Left cardiac atrium (tissue), 4 donors: ENCODE measurements at regions not wholly inside any gene's neighbourhood (a gene's known extent, or its start where the extent isn't known, plus 50 kb on each side); places are given as distances from the start of the nearest gene placed in this dataset.
"Not testable (repeated sequence)": the region's sequence is repeated elsewhere in the genome, so short reads cannot be mapped to it uniquely, and the experiment has no call there.

Source experiments
- ATAC-seq, 2 donors: fragments of 200-7000 bp; cut with Tn5 transposase; one replicate each; pipeline ENCODE4 v1.9.1; 2020; ENCODE audit warnings: mild to moderate bottlenecking in 2 of 2, moderate library complexity in 2 of 2
- DNase-seq: peaks from one replicate; pipeline ENCODE4 v3.0.0-alpha.2; 2020
- intact Hi-C, 2 donors: fragments of 100-400 bp; cut with DNase I; formaldehyde crosslinking; loops; one replicate each; pipeline versions ENCODE4 v1.14.1 to v1.15.1; 2022 to 2023
- donor health status: DM: no; HTN: yes; CAD: no.
- donor health status: DM: no; HTN: yes; CAD: no; lungs with severe emphysema.
- donor health status: DM: yes; HTN: yes; CAD: no.
- donor health status: Dilated cardiomyopathy.

DNA sequence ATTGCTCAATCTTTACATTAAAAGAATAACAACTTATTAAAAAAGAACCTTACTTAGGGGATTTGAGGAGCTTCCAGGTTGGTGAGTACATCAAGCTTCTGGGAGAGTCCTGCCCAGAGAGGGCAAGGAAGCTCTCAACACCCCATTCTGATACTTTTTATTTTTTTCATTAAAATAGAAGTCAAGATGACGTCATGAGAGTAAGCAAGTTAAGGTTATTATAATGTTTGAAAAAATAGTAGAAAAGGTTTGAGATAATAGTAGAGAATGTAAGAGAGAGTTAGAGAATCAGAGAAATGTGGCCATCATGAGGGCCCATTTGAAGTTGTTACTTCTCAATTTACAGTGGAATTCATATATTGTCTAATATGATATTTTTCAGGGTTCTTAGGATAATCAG is 221.0 kb upstream of the SLC16A7 start:
- no peak for DNase-seq
- intact Hi-C loops: no loop called here
- no peak for ATAC-seq

DNA sequence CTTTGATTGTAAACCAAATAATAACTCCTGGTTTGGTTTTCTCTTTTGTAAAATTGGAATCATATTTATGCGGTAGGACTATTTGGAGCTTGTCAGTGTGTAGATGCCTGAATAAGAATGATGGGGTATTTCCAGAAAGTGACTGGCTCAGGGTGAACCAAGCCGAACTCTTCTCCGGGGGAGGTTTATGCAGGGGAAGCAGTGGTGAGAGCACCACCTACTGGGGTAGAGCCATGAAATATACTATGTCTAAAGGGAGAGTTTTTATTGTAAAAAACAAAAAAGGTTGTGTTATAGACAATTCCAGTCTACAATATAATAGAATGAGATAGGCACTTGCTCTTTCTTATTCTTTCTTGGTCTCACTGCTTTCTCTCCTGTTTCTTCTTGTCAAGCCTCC is 222.9 kb upstream of the SLC16A7 start:
- ATAC-seq: no peak

DNA sequence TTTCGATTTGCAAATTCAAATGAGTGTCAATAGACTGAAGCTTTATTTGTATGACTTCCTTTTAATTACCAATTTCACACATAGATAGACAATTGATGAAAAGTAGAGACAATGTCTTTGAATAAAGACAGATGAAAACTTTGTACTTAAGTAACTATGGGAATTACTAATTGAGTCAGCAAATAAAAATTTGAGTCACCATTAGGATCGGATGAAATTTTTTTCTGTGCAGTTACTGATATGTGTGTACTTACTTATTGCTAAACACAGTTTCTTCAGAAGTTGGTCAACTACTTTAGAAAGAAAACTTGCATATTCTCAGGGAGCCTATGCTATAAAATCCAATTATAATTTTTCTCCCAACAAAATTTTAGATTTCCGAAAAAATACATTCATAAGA is 224.9 kb upstream of the SLC16A7 start:
- DNase-seq (no peak), ATAC-seq (no peak)
- intact Hi-C loops: no loop called here

More for the DNA sequence above, 222.9 kb upstream of the SLC16A7 start:
- intact Hi-C loops: no loop called here
- no peak for DNase-seq

DNA sequence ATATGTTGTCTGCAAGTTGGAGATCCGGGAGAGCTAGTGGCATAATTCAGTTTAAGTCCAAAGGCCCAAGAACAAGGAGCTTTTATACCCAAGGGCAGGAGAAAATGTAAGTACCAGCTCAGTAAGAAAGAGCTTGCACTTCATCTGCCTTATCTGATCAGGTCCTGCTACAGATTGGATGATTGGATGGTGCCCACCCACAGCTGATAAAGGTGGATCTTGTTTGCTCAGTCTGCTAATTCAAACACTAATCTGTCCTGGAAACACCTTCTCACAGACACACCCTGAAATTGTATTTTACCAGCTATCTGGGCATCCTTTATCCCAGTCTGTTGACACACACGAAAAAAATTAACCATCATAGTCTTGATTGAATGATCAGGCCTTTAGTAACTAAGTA is 230.7 kb upstream of the SLC16A7 start:
- DNase-seq (no peak), ATAC-seq (no peak)
- intact Hi-C loops: no loop called here

- intact Hi-C loops: no loop called here
- no peak for DNase-seq
- ATAC-seq: no peak
Observed at GRCh38 chr12:59357811-59358210, 238.0 kb upstream of the SLC16A7 start.

- DNase-seq, ATAC-seq, intact Hi-C loops: not testable (repeated sequence)
Observed at GRCh38 chr12:59346248-59346647, 249.6 kb upstream of the SLC16A7 start.

DNA sequence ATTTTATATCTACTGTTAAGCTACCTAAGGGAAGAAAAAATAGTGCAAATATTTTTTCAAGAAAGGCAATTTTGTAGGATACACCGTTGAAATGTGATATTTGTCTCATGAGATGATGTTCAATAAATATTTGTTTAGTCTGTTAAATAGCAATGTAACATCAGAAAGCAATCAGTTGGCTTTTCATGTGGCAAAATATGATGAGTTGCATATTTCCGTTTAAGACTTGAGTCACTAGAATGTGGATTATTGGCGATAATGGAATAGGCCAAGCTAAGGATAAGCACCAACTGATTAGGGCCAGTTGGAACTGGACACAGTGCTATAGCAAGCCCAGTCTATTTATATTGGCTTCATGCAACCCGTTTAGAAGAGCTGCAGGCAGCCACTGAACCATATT is 250.4 kb upstream of the SLC16A7 start:
- DNase-seq (no peak), ATAC-seq (no peak)
- intact Hi-C loops: no loop called here

DNA sequence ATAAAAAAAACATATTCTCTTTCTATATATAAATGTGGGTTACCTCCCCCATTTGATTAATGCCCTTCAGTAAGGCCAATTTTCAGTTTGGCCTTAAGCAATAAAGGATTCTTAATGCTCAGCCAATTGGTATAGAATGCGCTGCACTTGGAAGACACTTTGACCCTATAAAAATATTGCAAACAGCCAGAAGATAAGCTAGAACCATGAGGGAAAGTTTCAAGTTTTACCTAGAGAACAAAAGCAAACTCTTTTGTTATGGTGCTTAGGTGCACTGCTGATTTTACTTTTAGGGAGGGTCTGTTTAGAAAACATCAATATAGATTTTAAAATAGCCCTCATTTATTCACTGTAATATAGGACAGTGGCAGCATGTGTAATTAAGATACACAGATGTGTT is 251.6 kb upstream of the SLC16A7 start:
- no peak for DNase-seq
- intact Hi-C loops: no loop called here
- ATAC-seq: no peak

GRCh38 chr12:59329462-59329861 is 266.4 kb upstream of the SLC16A7 start:
- intact Hi-C loops: no loop called here

DNA sequence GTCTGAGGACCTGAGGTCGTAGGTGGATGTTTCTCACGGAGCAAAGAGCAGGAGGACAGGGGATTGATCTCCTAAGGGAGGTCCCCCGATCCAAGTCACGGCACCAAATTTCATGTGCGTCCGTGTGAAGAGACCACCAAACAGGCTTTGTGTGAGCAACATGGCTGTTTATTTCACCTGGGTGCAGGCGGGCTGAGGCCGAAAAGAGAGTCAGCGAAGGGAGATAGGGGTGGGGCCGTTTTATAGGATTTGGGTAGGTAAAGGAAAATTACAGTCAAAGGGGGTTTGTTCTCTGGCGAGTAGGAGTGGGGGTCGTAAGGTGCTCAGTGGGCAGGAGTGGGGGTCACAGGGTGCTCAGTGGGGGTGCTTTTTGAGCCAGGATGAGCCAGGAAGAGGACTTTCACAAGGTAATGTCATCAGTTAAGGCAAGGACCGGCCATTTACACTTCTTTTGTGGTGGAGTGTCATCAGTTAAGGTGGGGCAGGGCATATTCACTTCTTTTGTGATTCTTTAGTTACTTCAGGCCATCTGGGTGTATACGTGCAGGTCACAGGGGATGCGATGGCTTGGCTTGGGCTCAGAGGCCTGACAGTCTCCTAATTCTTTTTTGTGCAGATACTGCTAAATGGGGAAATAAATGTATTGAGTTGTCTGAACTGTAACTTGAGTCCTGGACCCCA is 267.3 kb upstream of the SLC16A7 start:
- DNase-seq, intact Hi-C loops, ATAC-seq: not testable (repeated sequence)

More at GRCh38 chr12:59329462-59329861, 266.4 kb upstream of the SLC16A7 start:
- no peak for ATAC-seq
- no peak for DNase-seq

- DNase-seq, intact Hi-C loops, ATAC-seq: not testable (repeated sequence)
Observed at GRCh38 chr12:59326457-59326856, 269.4 kb upstream of the SLC16A7 start.

GRCh38 chr12:59322473-59322872 is 273.4 kb upstream of the SLC16A7 start:
- ATAC-seq: peak in 1 of 2 donors; percentile 23
- no peak for DNase-seq
- intact Hi-C loops: no loop called here

GRCh38 chr12:59321278-59321677 is 274.6 kb upstream of the SLC16A7 start:
- no peak for ATAC-seq
- no peak for DNase-seq
- intact Hi-C loops: no loop called here

DNA sequence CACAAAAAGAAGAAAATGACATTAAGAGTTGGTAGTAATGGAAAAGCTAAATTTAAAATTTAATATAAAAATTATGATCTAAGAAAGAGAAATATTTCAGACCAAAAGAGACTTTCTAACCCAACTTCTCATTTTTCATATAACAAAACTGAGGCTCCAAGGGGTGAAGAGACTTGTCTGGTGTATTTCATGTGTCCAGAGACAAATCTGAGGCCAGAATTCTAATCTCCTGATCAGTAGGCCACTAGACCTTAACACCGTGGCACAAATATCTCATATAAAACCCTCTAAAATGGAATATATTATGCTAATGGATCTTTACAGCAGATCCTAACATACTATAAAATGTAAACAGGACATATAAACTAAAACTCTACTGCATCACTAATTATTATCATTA is 275.7 kb upstream of the SLC16A7 start:
- intact Hi-C loops: no loop called here
- DNase-seq (no peak), ATAC-seq (no peak)

- no peak for ATAC-seq
- intact Hi-C loops: no loop called here
Observed at GRCh38 chr12:59318940-59319339, 276.9 kb upstream of the SLC16A7 start.

DNA sequence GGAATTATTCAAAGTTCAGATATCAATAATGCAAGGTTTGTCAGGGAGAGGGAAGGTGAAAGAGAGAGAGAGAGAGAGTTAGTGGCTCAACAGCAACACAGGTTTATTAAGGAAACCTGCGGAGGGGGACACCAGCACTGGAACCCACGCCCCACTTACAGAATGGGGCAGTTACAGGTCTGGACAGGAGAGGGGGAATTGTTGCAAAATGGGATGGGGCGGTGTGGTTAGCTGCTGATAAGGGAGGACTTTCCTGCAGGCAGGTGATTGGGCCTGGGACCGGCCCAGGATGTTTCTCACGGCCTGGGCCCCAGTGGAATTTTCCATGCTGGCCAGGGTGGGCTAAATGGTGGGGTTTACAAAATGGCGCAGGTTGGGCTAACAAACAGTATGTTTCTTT is 278.2 kb upstream of the SLC16A7 start:
- intact Hi-C loops: no loop called here
- DNase-seq (no peak), ATAC-seq (no peak)

More at GRCh38 chr12:59318940-59319339, 276.9 kb upstream of the SLC16A7 start:
- no peak for DNase-seq

DNA sequence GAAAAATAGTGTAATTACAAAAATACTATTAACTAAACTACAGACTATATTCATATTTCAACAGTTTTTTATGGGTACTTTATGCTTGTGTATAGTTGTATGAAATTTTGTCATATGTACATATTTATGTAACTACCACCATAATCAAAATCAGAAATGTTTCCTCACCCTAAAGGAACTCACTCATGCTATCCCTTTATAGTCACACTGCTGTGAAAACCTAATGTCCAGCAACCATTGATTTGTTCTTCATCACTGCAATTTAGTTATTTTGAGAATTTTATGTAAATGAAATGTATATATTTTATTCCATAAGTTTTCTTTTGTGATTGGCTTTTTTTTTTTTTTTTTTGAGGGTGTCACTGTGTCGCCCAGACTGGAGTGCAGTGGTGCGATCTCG is 278.9 kb upstream of the SLC16A7 start:
- ATAC-seq: no peak
- intact Hi-C loops: no loop called here
- DNase-seq: no peak

DNA sequence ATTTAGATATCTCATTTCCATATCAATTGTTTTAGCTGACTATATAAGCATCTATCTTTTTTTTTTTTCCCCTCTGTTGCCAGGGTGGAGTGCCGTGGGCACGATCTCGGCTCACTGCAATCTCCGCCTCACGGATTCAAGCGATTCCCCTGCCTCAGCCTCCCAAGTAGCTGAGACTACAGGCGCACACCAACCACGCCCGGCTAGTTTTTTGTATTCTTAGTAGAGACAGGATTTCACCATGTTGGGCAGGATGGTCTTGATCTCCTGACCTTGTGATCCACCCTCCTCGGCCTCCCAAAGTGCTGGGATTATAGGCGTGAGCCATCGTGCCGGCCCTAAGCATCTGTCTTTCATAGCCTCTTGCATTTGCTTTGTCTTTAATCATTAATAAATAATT is 279.5 kb upstream of the SLC16A7 start:
- ATAC-seq, DNase-seq, intact Hi-C loops: not testable (repeated sequence)

GRCh38 chr12:59314209-59314608 is 281.6 kb upstream of the SLC16A7 start:
- DNase-seq (no peak), ATAC-seq (no peak)
- intact Hi-C loops: no loop called here

DNA sequence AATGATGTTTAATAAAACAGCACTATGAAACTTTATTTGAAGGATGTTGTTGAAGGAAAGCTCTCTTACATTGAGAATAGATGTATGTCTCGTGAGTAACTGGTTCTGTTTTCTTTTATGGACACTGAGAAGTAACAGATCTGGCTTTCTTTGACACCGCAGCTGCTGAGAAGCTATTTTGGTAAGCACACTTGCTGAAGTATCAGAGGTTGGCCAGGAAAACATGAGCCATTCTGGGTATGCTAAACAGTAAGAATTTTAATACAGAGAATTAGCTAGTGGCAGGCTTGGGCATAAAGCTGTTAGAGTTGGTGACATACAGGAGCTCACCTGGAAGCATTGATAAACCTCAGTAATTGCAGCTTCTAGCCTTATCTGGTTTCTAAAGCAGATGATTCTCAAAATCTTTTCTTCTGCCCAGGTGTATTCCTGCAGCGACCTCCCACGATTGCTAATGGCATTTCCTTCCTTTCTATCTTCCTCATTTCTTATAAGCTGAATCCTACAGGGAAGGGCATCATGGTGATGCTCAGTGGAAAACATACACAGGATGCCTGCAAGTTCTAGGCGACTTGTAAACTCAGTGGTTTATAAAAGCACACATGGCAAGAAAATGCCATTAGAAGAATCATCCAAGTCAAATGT is 291.6 kb upstream of the SLC16A7 start:
- ATAC-seq: no peak
- intact Hi-C loops: no loop called here
- DNase-seq: no peak

DNA sequence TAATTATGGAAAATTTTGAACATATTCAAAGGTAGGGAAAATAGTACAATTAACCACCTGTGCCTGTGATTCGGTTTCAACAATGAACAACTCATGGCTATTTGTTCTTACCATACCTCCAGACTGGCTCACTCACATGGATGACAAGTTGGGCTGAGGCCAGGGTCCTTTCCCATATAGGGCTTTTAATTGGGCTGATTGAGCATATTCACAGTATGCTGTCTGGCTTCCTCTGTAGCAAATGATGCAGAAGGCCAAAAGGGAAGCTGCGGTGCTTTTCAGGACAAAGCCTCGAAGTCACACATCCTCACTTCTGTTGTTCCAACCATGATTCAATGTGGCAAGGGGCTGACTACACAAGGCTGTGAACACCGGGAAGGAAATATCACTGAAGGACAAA is 297.5 kb upstream of the SLC16A7 start:
- intact Hi-C loops: no loop called here
- ATAC-seq: no peak
- no peak for DNase-seq
